Activated CD8-positive, alpha-beta memory T cell treated with anti-CD3 and anti-CD28 coated beads, Interleukin-2, amount 50 U/mL, for 4 hours (primary cell): ENCODE measurements at regions not wholly inside any gene's neighbourhood (a gene's known extent, or its start where the extent isn't known, plus 50 kb on each side); places are given as distances from the start of the nearest gene placed in this dataset.

ENCODE experiments used
- DNase-seq: peaks from one replicate; pipeline ENCODE4 v3.0.0-alpha.2; 2020

- no peak for DNase-seq
These were observed 65.8 kb downstream of the SALL1 start for GRCh38 chr16:51085271-51085670.

GRCh38 chr16:51084074-51084928, 66.8 kb downstream of the SALL1 start:
- no peak for DNase-seq

- DNase-seq = no peak
These were observed 78.5 kb downstream of the SALL1 start for GRCh38 chr16:51072591-51072990.

- DNase-seq = no peak
These were observed 79.7 kb downstream of the SALL1 start for GRCh38 chr16:51071326-51071725.

GRCh38 chr16:51067352-51067751, 83.7 kb downstream of the SALL1 start:
- DNase-seq = no peak

GRCh38 chr16:51062039-51062438, 89.0 kb downstream of the SALL1 start:
- DNase-seq = no peak

- no peak for DNase-seq
These were observed 89.7 kb downstream of the SALL1 start for GRCh38 chr16:51061328-51061727.

GRCh38 chr16:51057969-51058337, 93.1 kb downstream of the SALL1 start:
- DNase-seq = no peak

GRCh38 chr16:51057102-51057793, 93.8 kb downstream of the SALL1 start:
- DNase-seq = no peak

GRCh38 chr16:51056331-51056730, 94.7 kb downstream of the SALL1 start:
- DNase-seq = no peak

GRCh38 chr16:51055434-51055833, 95.6 kb downstream of the SALL1 start:
- DNase-seq = no peak

GRCh38 chr16:51053775-51054174, 97.3 kb downstream of the SALL1 start:
- no peak for DNase-seq

- no peak for DNase-seq
These were observed 99.4 kb downstream of the SALL1 start for GRCh38 chr16:51051671-51052070.

GRCh38 chr16:51050377-51050706, 100.7 kb downstream of the SALL1 start:
- DNase-seq = no peak

GRCh38 chr16:51049678-51050376, 101.2 kb downstream of the SALL1 start:
- DNase-seq = no peak

GRCh38 chr16:51049276-51049675, 101.8 kb downstream of the SALL1 start:
- DNase-seq = no peak

- DNase-seq = no peak
These were observed 102.5 kb downstream of the SALL1 start for GRCh38 chr16:51048544-51048943.

- DNase-seq = no peak
These were observed 105.3 kb downstream of the SALL1 start for GRCh38 chr16:51045794-51046193.

- no peak for DNase-seq
These were observed 105.9 kb downstream of the SALL1 start for GRCh38 chr16:51045186-51045585.

GRCh38 chr16:51041546-51041945, 109.5 kb downstream of the SALL1 start:
- no peak for DNase-seq

GRCh38 chr16:51040637-51041036, 110.4 kb downstream of the SALL1 start:
- no peak for DNase-seq

- DNase-seq = no peak
These were observed 111.3 kb downstream of the SALL1 start for GRCh38 chr16:51039638-51040331.

GRCh38 chr16:51035711-51036110, 115.4 kb downstream of the SALL1 start:
- DNase-seq = no peak
